ENCODE measurements at regions not wholly inside any gene's neighbourhood (a gene's known extent, or its start where the extent isn't known, plus 50 kb on each side); places are given as distances from the start of the nearest gene placed in this dataset.

- no peak for DNase-seq
Observed at GRCh38 chr3:41053220-41053619, 146.1 kb upstream of the CTNNB1 start.

- no peak for DNase-seq
Observed at GRCh38 chr3:41060106-41060505, 139.2 kb upstream of the CTNNB1 start.

- DNase-seq = no peak
Observed at GRCh38 chr3:41064070-41064469, 135.2 kb upstream of the CTNNB1 start.

GRCh38 chr3:41064526-41064925, 134.8 kb upstream of the CTNNB1 start:
- DNase-seq = no peak

- no peak for DNase-seq
Observed at GRCh38 chr3:41065340-41065739, 134.0 kb upstream of the CTNNB1 start.

GRCh38 chr3:41073190-41073589, 126.1 kb upstream of the CTNNB1 start:
- no peak for DNase-seq

- no peak for DNase-seq
Observed at GRCh38 chr3:41075975-41076374, 123.3 kb upstream of the CTNNB1 start.

GRCh38 chr3:41076399-41076798, 122.9 kb upstream of the CTNNB1 start:
- DNase-seq = no peak

- no peak for DNase-seq
Observed at GRCh38 chr3:41080141-41080540, 119.2 kb upstream of the CTNNB1 start.

GRCh38 chr3:41088882-41089281, 110.4 kb upstream of the CTNNB1 start:
- no peak for DNase-seq

GRCh38 chr3:41089566-41089965, 109.7 kb upstream of the CTNNB1 start:
- DNase-seq = no peak

- no peak for DNase-seq
Observed at GRCh38 chr3:41092844-41093243, 106.5 kb upstream of the CTNNB1 start.

GRCh38 chr3:41093476-41093875, 105.8 kb upstream of the CTNNB1 start:
- DNase-seq = no peak

- no peak for DNase-seq
Observed at GRCh38 chr3:41094351-41094750, 105.0 kb upstream of the CTNNB1 start.

GRCh38 chr3:41095702-41096101, 103.6 kb upstream of the CTNNB1 start:
- no peak for DNase-seq

GRCh38 chr3:41097896-41098496, 101.3 kb upstream of the CTNNB1 start:
- DNase-seq = no peak

- no peak for DNase-seq
Observed at GRCh38 chr3:41101231-41101630, 98.1 kb upstream of the CTNNB1 start.

- DNase-seq = no peak
Observed at GRCh38 chr3:41102053-41102556, 97.2 kb upstream of the CTNNB1 start.

- DNase-seq = no peak
Observed at GRCh38 chr3:41102750-41103149, 96.6 kb upstream of the CTNNB1 start.

- DNase-seq = no peak
Observed at GRCh38 chr3:41103200-41103599, 96.1 kb upstream of the CTNNB1 start.

- no peak for DNase-seq
Observed at GRCh38 chr3:41104147-41104546, 95.2 kb upstream of the CTNNB1 start.

GRCh38 chr3:41106691-41107090, 92.6 kb upstream of the CTNNB1 start:
- DNase-seq = no peak

GRCh38 chr3:41111011-41111410, 88.3 kb upstream of the CTNNB1 start:
- no peak for DNase-seq

- no peak for DNase-seq
Observed at GRCh38 chr3:41112466-41112865, 86.8 kb upstream of the CTNNB1 start.

- no peak for DNase-seq
Observed at GRCh38 chr3:41115069-41115468, 84.2 kb upstream of the CTNNB1 start.
